GM23338 (cell line): ENCODE measurements at regions not wholly inside any gene's neighbourhood (a gene's known extent, or its start where the extent isn't known, plus 50 kb on each side); places are given as distances from the start of the nearest gene placed in this dataset.

Experiments
- CREB1 ChIP-seq: fragments of 250-450 bp; sonication (Bioruptor Pico); IDR thresholded peaks from 2 replicates; pipeline ENCODE4 v1.5.0; 2020; ENCODE audit warnings: low read depth, mild to moderate bottlenecking, moderate library complexity
- EZH2 ChIP-seq: fragments of 200-600 bp; sonication (generic); IDR thresholded peaks from one replicate; pipeline ENCODE4 v1.8.0; 2017; ENCODE audit warnings: antibody characterized with exemption, mild to moderate bottlenecking, low read depth; ENCODE audit not compliant: unreplicated experiment
- EZH2phosphoT487 ChIP-seq: fragments of 200-600 bp; sonication (generic); IDR thresholded peaks from one replicate; pipeline ENCODE4 v1.8.1; 2018; ENCODE audit warnings: antibody characterized with exemption; ENCODE audit not compliant: unreplicated experiment
- JUNB ChIP-seq: IDR thresholded peaks from one replicate; pipeline ENCODE4 v1.6.1; 2016; ENCODE audit warnings: antibody characterized with exemption; ENCODE audit not compliant: unreplicated experiment
- NANOG ChIP-seq: IDR thresholded peaks from 2 replicates; pipeline ENCODE4 v1.6.1; 2016; ENCODE audit warnings: antibody characterized with exemption, borderline replicate concordance
- POLR2AphosphoS5 ChIP-seq: IDR thresholded peaks from 2 replicates; pipeline ENCODE4 v1.6.1; 2016; ENCODE audit warnings: antibody characterized with exemption, low read depth
- ZNF114 ChIP-seq: fragments of 250-450 bp; sonication (Bioruptor Pico); IDR thresholded peaks from 2 replicates; pipeline ENCODE4 v1.5.0; 2020; ENCODE audit warnings: mild to moderate bottlenecking, moderate library complexity
- TF ChIP-seq, protein P1 (sequence below), 2 experiments: fragments of 200-600 bp in 1 of 2; sonication (generic) in 1 of 2; conservative IDR thresholded peaks; 2 replicates each; pipeline versions ENCODE4 v1.5.1 to v1.6.1; 2016 to 2017; ENCODE audit warnings: antibody characterized with exemption in 2 of 2, low read depth in 2 of 2, mild to moderate bottlenecking in 2 of 2, moderate library complexity in 1 of 2
- TF ChIP-seq, protein P2 (sequence below): IDR thresholded peaks from one replicate; pipeline ENCODE4 v1.6.1; 2018; ENCODE audit warnings: antibody characterized with exemption; ENCODE audit not compliant: unreplicated experiment
- TF ChIP-seq, protein P3 (sequence below): IDR thresholded peaks from 2 replicates; pipeline ENCODE4 v1.6.1; 2016; ENCODE audit warnings: antibody characterized with exemption

- TF ChIP-seq, protein P1, sequence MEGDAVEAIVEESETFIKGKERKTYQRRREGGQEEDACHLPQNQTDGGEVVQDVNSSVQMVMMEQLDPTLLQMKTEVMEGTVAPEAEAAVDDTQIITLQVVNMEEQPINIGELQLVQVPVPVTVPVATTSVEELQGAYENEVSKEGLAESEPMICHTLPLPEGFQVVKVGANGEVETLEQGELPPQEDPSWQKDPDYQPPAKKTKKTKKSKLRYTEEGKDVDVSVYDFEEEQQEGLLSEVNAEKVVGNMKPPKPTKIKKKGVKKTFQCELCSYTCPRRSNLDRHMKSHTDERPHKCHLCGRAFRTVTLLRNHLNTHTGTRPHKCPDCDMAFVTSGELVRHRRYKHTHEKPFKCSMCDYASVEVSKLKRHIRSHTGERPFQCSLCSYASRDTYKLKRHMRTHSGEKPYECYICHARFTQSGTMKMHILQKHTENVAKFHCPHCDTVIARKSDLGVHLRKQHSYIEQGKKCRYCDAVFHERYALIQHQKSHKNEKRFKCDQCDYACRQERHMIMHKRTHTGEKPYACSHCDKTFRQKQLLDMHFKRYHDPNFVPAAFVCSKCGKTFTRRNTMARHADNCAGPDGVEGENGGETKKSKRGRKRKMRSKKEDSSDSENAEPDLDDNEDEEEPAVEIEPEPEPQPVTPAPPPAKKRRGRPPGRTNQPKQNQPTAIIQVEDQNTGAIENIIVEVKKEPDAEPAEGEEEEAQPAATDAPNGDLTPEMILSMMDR (conservative IDR thresholded peaks at IDR 0.05; ENCODE audit: low read depth in 2 of 2), result no peak
- no peak for TF ChIP-seq POLR2AphosphoS5
- TF ChIP-seq NANOG, result no peak
- TF ChIP-seq EZH2phosphoT487, result no peak
- no peak for TF ChIP-seq EZH2
- TF ChIP-seq, protein P2, sequence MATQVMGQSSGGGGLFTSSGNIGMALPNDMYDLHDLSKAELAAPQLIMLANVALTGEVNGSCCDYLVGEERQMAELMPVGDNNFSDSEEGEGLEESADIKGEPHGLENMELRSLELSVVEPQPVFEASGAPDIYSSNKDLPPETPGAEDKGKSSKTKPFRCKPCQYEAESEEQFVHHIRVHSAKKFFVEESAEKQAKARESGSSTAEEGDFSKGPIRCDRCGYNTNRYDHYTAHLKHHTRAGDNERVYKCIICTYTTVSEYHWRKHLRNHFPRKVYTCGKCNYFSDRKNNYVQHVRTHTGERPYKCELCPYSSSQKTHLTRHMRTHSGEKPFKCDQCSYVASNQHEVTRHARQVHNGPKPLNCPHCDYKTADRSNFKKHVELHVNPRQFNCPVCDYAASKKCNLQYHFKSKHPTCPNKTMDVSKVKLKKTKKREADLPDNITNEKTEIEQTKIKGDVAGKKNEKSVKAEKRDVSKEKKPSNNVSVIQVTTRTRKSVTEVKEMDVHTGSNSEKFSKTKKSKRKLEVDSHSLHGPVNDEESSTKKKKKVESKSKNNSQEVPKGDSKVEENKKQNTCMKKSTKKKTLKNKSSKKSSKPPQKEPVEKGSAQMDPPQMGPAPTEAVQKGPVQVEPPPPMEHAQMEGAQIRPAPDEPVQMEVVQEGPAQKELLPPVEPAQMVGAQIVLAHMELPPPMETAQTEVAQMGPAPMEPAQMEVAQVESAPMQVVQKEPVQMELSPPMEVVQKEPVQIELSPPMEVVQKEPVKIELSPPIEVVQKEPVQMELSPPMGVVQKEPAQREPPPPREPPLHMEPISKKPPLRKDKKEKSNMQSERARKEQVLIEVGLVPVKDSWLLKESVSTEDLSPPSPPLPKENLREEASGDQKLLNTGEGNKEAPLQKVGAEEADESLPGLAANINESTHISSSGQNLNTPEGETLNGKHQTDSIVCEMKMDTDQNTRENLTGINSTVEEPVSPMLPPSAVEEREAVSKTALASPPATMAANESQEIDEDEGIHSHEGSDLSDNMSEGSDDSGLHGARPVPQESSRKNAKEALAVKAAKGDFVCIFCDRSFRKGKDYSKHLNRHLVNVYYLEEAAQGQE, result no peak
- TF ChIP-seq ZNF114, result no peak
- TF ChIP-seq, protein P3, sequence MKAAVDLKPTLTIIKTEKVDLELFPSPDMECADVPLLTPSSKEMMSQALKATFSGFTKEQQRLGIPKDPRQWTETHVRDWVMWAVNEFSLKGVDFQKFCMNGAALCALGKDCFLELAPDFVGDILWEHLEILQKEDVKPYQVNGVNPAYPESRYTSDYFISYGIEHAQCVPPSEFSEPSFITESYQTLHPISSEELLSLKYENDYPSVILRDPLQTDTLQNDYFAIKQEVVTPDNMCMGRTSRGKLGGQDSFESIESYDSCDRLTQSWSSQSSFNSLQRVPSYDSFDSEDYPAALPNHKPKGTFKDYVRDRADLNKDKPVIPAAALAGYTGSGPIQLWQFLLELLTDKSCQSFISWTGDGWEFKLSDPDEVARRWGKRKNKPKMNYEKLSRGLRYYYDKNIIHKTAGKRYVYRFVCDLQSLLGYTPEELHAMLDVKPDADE, result no peak
- no peak for TF ChIP-seq JUNB
- no peak for TF ChIP-seq CREB1 (CRISPR knock-in tag)
Measured at GRCh38 chr1:55636696-55637095, 421.5 kb upstream of the USP24 start.
